Central memory CD8-positive, alpha-beta T cell (primary cell): ENCODE measurements at regions not wholly inside any gene's neighbourhood (a gene's known extent, or its start where the extent isn't known, plus 50 kb on each side); places are given as distances from the start of the nearest gene placed in this dataset.
"Not testable (repeated sequence)": the region's sequence is repeated elsewhere in the genome, so short reads cannot be mapped to it uniquely, and the experiment has no call there.

Experiments used
- ATAC-seq: fragments of 150-1000 bp; cut with Tn5 transposase; replicated peaks from 2 replicates; pipeline ENCODE4 v1.10.0; 2022; ENCODE audit warnings: mild to moderate bottlenecking, moderate FRiP score, moderate number of reproducible peaks; ENCODE audit not compliant: poor library complexity, severe bottlenecking; ENCODE audit errors: extremely low read depth
- DNase-seq, 2 donors: peaks; one replicate each; pipeline ENCODE4 v3.0.0; 2021; ENCODE audit warnings: low spot score in 2 of 2
- H3K27ac Mint-ChIP-seq: one replicate; pipeline ENCODE4 v1.8.0; 2022; ENCODE audit warnings: low read depth, mild to moderate bottlenecking, moderate library complexity, mixed read lengths
- H3K27me3 Mint-ChIP-seq: one replicate; pipeline ENCODE4 v1.8.0; 2022; ENCODE audit warnings: mixed read lengths
- H3K36me3 Mint-ChIP-seq: one replicate; pipeline ENCODE4 v1.8.0; 2022; ENCODE audit warnings: mild to moderate bottlenecking, moderate library complexity, mixed read lengths; ENCODE audit not compliant: insufficient read depth
- H3K4me1 Mint-ChIP-seq: one replicate; pipeline ENCODE4 v1.8.0; 2022; ENCODE audit warnings: mixed read lengths
- H3K4me3 Mint-ChIP-seq: one replicate; pipeline ENCODE4 v1.8.0; 2022; ENCODE audit warnings: mild to moderate bottlenecking, moderate library complexity, mixed read lengths
- H3K9me3 Mint-ChIP-seq: one replicate; pipeline ENCODE4 v1.8.0; 2022; ENCODE audit warnings: mixed read lengths

DNA sequence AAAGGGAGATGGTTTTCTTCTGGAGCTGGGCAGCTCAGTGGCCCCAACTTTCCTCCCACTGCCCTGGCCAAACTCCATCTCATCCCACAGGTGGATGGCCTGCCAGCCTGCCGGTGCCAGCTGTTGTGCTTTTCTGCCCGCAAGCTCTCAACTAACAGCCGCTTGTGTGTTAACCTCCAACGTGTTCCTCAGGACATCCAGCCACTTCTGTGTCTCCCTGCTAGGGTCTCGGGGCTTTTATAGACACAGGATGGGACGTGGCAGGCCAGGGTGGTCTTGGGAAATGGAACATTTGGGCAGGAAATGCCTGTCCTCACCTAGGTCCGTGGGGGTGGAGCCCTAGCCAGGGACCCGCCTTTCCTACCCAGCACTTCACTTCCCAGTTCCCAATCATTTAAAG is 171.1 kb upstream of the RGS17 start:
- Mint-ChIP-seq H3K4me1 (no peaks in the 10 kb centered on the region), H3K27ac (no peak overlapping the region), H3K4me3 (no peak overlapping the region), H3K36me3 (peaks cover 3% of the 10 kb centered on the region), H3K9me3 (no peaks in the 10 kb centered on the region), H3K27me3 (no peaks in the 10 kb centered on the region)
- ATAC-seq (no peak), DNase-seq (no peak)

- Mint-ChIP-seq H3K4me1 (no peaks in the 10 kb centered on the region), H3K27me3 (no peaks in the 10 kb centered on the region), H3K4me3 (no peak overlapping the region), H3K9me3 (no peaks in the 10 kb centered on the region), H3K27ac (no peak overlapping the region), H3K36me3 (peaks cover 3% of the 10 kb centered on the region)
- no peak for DNase-seq
- ATAC-seq, result no peak
Measured at GRCh38 chr6:153301602-153302001, 170.5 kb upstream of the RGS17 start.

- not testable (repeated sequence) for H3K9me3 Mint-ChIP-seq
Measured at GRCh38 chr6:153282456-153282855, 151.4 kb upstream of the RGS17 start.

DNA sequence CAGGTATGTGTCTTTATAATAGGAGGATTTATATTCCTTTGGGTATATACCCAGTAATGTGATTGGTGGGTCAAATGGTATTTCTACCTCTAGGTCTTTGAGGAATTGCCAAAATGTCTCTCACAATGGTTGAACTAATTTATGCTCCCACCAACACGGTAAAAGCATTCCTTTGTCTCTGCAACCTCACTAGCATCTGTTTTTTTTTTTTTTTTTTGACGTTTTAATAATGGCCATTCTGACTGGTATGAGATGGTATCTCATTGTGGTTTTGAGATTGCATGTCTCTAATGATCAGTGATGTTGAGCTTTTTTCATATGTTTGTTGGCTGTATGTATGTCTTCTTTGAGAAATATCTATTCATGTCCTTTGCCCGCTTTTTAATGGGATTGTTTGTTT is 144.9 kb upstream of the RGS17 start:
- Mint-ChIP-seq H3K27me3 (no peaks in the 10 kb centered on the region), H3K36me3 (no peaks in the 10 kb centered on the region), H3K27ac (no peak overlapping the region), H3K4me3 (no peak overlapping the region), H3K4me1 (no peaks in the 10 kb centered on the region), H3K9me3 (peaks cover 8% of the 10 kb centered on the region)
- DNase-seq (no peak), ATAC-seq (no peak)

More at GRCh38 chr6:153282456-153282855, 151.4 kb upstream of the RGS17 start:
- H3K27me3 Mint-ChIP-seq, ATAC-seq, H3K36me3 Mint-ChIP-seq, H3K4me3 Mint-ChIP-seq, H3K27ac Mint-ChIP-seq, DNase-seq, H3K4me1 Mint-ChIP-seq: not testable (repeated sequence)

DNA sequence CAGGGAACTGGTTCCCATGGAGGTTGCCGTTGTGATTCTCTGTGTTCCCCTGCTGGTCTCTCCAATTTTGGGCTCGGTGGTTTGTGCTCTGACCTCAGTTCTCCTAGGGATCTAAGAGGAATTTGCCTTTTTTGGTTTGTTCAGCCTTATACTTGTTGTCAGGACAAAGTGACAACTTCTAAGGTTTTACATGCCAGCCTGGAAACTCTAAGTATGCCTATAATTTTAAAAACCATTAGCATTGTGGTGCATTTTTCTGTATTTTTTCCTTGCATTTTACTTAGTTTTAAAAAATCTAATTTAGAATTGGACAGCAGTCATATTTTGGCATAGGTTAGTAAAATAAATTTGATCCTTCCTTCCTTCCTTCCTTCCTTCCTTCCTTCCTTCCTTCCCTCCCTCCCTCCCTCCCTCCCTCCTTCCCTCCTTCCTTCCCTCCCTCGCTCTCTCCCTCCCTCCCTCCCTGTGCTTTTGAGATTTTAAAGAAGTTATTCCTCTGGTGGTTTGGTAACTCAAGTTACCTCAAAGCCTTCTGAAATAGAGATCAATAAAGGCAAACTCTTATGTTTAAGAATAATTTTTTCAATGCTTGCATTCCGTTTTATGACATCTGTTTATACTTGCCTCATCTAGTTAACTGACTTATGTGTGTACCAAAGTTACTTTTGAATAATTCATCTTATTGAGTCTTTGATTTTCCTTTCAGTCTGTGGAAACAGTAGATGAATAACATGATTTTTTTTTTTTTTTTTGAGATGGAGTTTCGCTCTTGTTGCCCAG is 141.3 kb upstream of the RGS17 start:
- ATAC-seq (no peak), DNase-seq (no peak)
- Mint-ChIP-seq H3K27me3 (no peaks in the 10 kb centered on the region), H3K4me1 (no peaks in the 10 kb centered on the region), H3K36me3 (no peaks in the 10 kb centered on the region), H3K4me3 (no peak overlapping the region), H3K27ac (no peak overlapping the region), H3K9me3 (peaks cover 6% of the 10 kb centered on the region)

- Mint-ChIP-seq H3K27me3 (no peaks in the 10 kb centered on the region), H3K27ac (no peak overlapping the region), H3K4me1 (no peaks in the 10 kb centered on the region), H3K36me3 (no peaks in the 10 kb centered on the region), H3K9me3 (peaks cover 5% of the 10 kb centered on the region), H3K4me3 (no peak overlapping the region)
- ATAC-seq (no peak), DNase-seq (no peak)
Measured at GRCh38 chr6:153263489-153263888, 132.4 kb upstream of the RGS17 start.

DNA sequence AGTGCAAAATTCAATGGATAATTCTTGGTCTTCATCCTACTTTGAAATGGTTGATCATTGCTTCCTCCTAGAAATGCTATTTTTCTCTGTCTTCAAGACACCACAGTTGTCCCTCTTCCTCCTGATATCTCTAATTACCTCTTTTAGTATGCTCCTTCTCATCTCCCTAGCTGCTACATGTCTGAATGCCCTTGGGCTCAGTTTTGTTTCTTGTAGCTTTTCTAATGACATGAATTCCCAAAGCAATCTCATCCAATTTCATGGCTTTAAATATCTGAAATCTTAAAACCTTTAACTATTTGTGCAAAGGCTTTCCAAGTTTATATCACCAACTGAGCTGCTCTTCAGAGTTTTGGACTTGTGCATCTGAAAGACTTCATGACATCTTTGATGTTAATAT is 120.2 kb upstream of the RGS17 start:
- ATAC-seq (no peak), DNase-seq (no peak)
- no peaks in the 10 kb centered on the region for H3K36me3 Mint-ChIP-seq
- no peak overlapping the region for H3K4me3 Mint-ChIP-seq
- H3K9me3 Mint-ChIP-seq, result no peaks in the 10 kb centered on the region
- no peak overlapping the region for H3K27ac Mint-ChIP-seq
- no peaks in the 10 kb centered on the region for H3K4me1 Mint-ChIP-seq
- no peaks in the 10 kb centered on the region for H3K27me3 Mint-ChIP-seq

- H3K4me1 Mint-ChIP-seq, result no peaks in the 10 kb centered on the region
- H3K9me3 Mint-ChIP-seq, result no peaks in the 10 kb centered on the region
- no peak for ATAC-seq
- no peaks in the 10 kb centered on the region for H3K36me3 Mint-ChIP-seq
- no peaks in the 10 kb centered on the region for H3K27me3 Mint-ChIP-seq
- H3K4me3 Mint-ChIP-seq, result no peak overlapping the region
- no peak for DNase-seq
- no peak overlapping the region for H3K27ac Mint-ChIP-seq
Measured at GRCh38 chr6:153237670-153238069, 106.6 kb upstream of the RGS17 start.

DNA sequence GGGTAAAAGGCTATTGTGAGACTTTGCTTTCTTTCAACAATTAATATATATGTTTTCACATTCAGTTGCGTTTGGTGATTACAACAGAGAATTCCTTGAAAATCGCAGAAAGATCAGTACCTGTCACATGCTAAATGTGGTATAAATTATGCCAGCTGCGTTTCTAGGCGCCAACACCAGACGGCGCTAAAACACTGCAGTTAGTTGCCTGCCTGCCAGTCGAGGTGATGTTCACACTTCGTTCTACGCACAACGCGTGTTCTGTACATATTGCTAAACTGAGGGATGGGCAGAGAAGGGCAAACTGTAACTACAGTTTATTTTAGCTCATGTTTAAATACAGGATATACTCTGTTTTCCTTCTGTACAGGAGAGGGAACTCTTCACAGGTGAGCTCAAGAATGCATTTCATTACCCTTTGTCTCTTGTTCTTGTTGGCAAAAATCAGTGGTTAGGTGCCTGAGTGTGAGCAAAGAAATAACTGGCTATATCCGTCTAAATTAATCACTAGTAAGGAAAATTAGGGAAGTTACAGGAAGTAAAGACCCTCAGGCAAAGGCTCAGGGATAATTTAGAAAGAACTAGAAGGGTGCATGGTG is 100.1 kb upstream of the RGS17 start:
- no peak for DNase-seq
- Mint-ChIP-seq H3K4me1 (no peaks in the 10 kb centered on the region), H3K9me3 (no peaks in the 10 kb centered on the region), H3K36me3 (peaks cover 2% of the 10 kb centered on the region), H3K4me3 (no peak overlapping the region), H3K27me3 (no peaks in the 10 kb centered on the region), H3K27ac (no peak overlapping the region)
- ATAC-seq, result no peak

GRCh38 chr6:153218184-153218792 is 87.2 kb upstream of the RGS17 start:
- ATAC-seq, result no peak
- H3K27ac Mint-ChIP-seq, result no peak overlapping the region

DNA sequence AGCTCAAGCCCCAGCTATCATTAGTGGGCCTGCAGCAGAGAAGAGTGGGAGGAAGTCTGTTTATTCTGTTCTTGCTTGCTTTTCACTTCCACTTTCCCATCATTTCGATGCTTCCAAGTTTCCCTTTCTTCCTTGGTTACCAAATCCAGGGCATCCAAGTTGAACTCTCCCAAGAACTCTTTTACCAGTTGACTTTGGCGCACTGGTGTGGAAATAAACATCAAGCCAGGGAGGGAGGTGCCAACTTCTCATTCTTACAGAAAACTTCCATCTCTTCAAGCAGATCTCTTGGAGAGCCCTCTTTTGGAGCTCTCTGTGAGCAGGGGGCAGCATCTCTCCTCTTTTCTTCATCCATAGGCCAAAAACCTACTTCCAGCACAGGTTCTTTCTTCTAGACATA is 85.7 kb upstream of the RGS17 start:
- Mint-ChIP-seq H3K27ac (no peak overlapping the region), H3K4me1 (no peaks in the 10 kb centered on the region), H3K9me3 (no peaks in the 10 kb centered on the region), H3K36me3 (no peaks in the 10 kb centered on the region), H3K27me3 (no peaks in the 10 kb centered on the region), H3K4me3 (no peak overlapping the region)
- ATAC-seq, result no peak
- no peak for DNase-seq

More at GRCh38 chr6:153218184-153218792, 87.2 kb upstream of the RGS17 start:
- H3K4me3 Mint-ChIP-seq, result no peak overlapping the region
- no peaks in the 10 kb centered on the region for H3K27me3 Mint-ChIP-seq
- no peaks in the 10 kb centered on the region for H3K9me3 Mint-ChIP-seq
- no peaks in the 10 kb centered on the region for H3K36me3 Mint-ChIP-seq
- DNase-seq, result no peak
- no peaks in the 10 kb centered on the region for H3K4me1 Mint-ChIP-seq

DNA sequence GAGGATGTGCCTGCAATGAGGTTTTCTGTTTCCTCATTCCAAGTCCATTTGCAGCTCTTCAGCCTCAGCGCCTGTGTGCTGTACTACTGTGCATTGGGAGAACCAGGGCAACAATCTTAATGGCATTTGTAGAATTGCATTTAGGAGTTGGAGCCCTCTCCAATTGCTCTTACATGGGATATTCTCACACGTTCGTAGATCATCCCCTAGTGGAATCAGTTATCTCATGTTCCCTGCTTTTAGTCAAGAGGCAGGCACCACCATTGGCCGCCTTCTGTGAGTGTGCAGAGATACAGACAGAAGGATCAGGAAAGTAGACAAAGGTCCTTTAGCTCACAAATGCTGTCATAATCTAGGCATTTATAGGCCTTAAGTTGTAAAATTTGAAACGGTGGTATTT is 84.2 kb upstream of the RGS17 start:
- H3K27ac Mint-ChIP-seq, result no peak overlapping the region
- ATAC-seq (no peak), DNase-seq (no peak)

GRCh38 chr6:153214436-153214835 is 83.4 kb upstream of the RGS17 start:
- Mint-ChIP-seq H3K36me3 (no peaks in the 10 kb centered on the region), H3K4me1 (no peaks in the 10 kb centered on the region), H3K27me3 (no peaks in the 10 kb centered on the region), H3K9me3 (no peaks in the 10 kb centered on the region), H3K27ac (no peak overlapping the region), H3K4me3 (no peak overlapping the region)
- no peak for DNase-seq
- no peak for ATAC-seq

More for the DNA sequence above, 84.2 kb upstream of the RGS17 start:
- H3K4me1 Mint-ChIP-seq, result no peaks in the 10 kb centered on the region
- H3K27me3 Mint-ChIP-seq, result no peaks in the 10 kb centered on the region
- no peaks in the 10 kb centered on the region for H3K9me3 Mint-ChIP-seq
- no peak overlapping the region for H3K4me3 Mint-ChIP-seq
- H3K36me3 Mint-ChIP-seq, result no peaks in the 10 kb centered on the region
